ENCODE measurements at regions not wholly inside any gene's neighbourhood (a gene's known extent, or its start where the extent isn't known, plus 50 kb on each side); places are given as distances from the start of the nearest gene placed in this dataset.

DNA sequence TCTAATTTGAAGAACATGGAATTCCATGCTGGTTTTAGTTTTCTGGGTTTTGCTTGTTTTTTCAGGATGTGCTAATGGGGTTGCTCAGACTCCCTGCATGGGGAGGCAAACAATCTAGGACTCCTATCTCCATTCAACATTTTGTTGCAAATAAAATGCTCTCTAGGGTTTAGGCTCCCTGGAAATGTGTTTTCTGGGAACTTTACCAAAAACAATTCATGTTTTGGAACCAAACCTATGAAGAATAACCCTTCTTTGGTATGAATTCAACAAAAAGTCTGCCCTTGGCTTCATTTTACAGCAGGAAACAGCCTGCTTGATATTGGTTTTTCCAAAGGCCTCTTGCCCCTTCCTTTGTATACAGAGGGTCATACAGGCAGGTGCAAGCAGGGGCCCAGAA lies 217.7 kb downstream of the FOXA2 start:
- no peaks in the 10 kb centered on the region for H3K36me3 ChIP-seq
- TF ChIP-seq EP300 (IDR thresholded peaks at IDR 0.05) (no peak), POLR2A (IDR thresholded peaks at IDR 0.05) (no peak), POLR2AphosphoS5 (IDR thresholded peaks at IDR 0.05) (no peak)
- TF ChIP-seq, protein P1, sequence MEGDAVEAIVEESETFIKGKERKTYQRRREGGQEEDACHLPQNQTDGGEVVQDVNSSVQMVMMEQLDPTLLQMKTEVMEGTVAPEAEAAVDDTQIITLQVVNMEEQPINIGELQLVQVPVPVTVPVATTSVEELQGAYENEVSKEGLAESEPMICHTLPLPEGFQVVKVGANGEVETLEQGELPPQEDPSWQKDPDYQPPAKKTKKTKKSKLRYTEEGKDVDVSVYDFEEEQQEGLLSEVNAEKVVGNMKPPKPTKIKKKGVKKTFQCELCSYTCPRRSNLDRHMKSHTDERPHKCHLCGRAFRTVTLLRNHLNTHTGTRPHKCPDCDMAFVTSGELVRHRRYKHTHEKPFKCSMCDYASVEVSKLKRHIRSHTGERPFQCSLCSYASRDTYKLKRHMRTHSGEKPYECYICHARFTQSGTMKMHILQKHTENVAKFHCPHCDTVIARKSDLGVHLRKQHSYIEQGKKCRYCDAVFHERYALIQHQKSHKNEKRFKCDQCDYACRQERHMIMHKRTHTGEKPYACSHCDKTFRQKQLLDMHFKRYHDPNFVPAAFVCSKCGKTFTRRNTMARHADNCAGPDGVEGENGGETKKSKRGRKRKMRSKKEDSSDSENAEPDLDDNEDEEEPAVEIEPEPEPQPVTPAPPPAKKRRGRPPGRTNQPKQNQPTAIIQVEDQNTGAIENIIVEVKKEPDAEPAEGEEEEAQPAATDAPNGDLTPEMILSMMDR (IDR thresholded peaks at IDR 0.05): no peak
- peaks cover 0 to under 1% (median 0%) of the 10 kb centered on the region in 4 donors for H3K4me1 ChIP-seq
- H3K27me3 ChIP-seq: no peaks in the 10 kb centered on the region
- DNase-seq: no peak
- H3K27ac ChIP-seq: no peak overlapping the region
- ATAC-seq (ENCODE audit: low FRiP score in 2 of 2): no peak
- no peak overlapping the region for H3K4me3 ChIP-seq
- H3K9me3 ChIP-seq: no peaks in the 10 kb centered on the region

DNA sequence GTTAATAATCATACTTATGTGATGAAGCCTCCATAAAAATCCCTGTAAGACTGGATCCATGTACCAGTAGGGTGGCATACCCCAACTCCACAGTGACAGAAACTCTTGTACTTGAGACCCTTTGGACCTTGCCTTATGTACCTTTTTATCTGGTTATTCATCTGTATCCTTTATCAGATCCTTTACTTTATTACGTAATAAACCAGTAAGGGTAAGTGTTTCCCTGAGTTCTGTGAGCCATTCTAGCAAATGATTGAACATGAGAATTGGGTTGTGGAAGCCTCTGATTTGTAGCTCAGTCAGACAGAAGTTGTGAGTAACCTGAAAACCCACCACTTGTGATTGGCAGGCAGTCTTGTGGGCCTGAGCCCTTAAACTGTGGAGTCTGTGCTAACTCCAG lies 229.7 kb downstream of the FOXA2 start:
- Histone ChIP-seq H3K27ac (no peak overlapping the region), H3K9me3 (no peaks in the 10 kb centered on the region), H3K4me1 (no peaks in the 10 kb centered on the region), H3K4me3 (no peak overlapping the region), H3K36me3 (no peaks in the 10 kb centered on the region), H3K27me3 (no peaks in the 10 kb centered on the region)
- no peak for TF ChIP-seq POLR2A (IDR thresholded peaks at IDR 0.05)
- DNase-seq (no peak), ATAC-seq (ENCODE audit: low FRiP score in 2 of 2) (no peak)
- 95 to 96% methylated on average over 1 of the region's 1 CpG for WGBS, 2 donors

DNA sequence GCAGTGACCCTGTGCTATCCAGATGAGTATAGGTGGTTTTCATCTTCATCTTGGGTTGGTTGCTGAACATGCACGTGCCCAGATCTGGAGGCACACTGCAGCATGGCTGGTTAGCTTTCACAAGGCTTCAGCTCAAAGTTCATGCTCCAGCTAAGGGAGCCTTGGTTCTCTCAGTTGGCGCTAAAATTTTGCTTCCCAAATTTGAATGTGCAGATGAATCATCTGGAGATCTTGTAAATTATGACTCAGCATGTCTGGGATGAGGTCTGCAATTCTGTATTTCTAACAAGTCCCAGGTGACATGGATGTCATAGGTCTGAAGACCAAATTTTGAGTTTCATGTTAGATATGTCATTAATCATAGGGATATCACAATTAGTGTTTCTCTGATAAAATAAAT lies 230.8 kb downstream of the FOXA2 start:
- no peaks in the 10 kb centered on the region for H3K27me3 ChIP-seq
- DNase-seq: no peak
- H3K9me3 ChIP-seq: no peaks in the 10 kb centered on the region
- TF ChIP-seq, protein P1 (IDR thresholded peaks at IDR 0.05): no peak
- no peak overlapping the region for H3K27ac ChIP-seq
- H3K36me3 ChIP-seq: no peaks in the 10 kb centered on the region
- H3K4me3 ChIP-seq: no peak overlapping the region
- 88 to 93% methylated on average over 2 of the region's 2 CpGs for WGBS, 2 donors
- H3K4me1 ChIP-seq: no peaks in the 10 kb centered on the region
- ATAC-seq (ENCODE audit: low FRiP score in 2 of 2): no peak

DNA sequence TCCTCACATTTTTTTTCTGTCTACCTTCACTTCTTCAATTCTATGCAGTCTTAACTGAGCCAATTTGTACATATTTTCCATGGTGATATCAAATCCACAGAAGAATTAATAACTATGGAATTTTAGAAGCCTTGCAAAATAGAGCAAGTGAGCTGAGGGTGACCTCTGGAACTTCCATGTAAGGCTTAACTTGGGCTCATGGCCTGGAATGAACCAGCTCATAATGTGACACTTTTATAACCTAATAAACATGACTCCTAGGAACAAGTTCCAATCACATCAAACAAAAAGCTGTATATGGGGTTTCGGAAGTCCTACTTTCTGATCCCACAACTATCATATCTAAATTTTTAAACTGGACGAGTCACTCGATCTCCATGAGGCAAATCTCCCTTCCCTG lies 232.4 kb downstream of the FOXA2 start:
- no peak for TF ChIP-seq POLR2AphosphoS5 (IDR thresholded peaks at IDR 0.05)
- TF ChIP-seq, protein P1 (IDR thresholded peaks at IDR 0.05): no peak
- no peak for TF ChIP-seq EP300 (IDR thresholded peaks at IDR 0.05)
- no peak for TF ChIP-seq POLR2A (IDR thresholded peaks at IDR 0.05)
- no peak for ATAC-seq (ENCODE audit: low FRiP score in 2 of 2)
- Histone ChIP-seq H3K9me3 (no peaks in the 10 kb centered on the region), H3K4me1 (no peaks in the 10 kb centered on the region), H3K27ac (no peak overlapping the region), H3K36me3 (no peaks in the 10 kb centered on the region), H3K4me3 (no peak overlapping the region), H3K27me3 (no peaks in the 10 kb centered on the region)
- no peak for DNase-seq
- WGBS, 2 donors: 90 to 98% methylated on average over 3 of the region's 3 CpGs

DNA sequence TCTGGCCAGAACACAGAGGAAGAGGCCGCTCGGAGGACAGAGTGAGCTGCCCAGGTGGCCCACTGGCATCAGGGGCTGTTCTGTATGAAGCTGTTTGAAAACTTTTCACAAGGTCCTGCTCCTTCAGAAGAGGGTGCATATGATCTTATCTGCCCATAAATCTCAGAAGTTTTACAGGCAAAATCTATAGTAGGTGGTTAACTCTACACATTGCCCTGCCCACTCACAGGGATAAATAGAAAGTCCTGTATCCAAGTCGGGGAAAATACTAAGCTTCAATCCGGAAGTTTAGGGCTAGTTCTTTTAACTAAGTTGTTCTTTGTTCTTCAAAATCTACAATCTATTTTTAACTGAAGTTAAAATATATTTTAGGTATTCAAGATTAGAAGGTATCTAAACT lies 233.7 kb downstream of the FOXA2 start:
- TF ChIP-seq POLR2AphosphoS5 (IDR thresholded peaks at IDR 0.05) (no peak), EP300 (IDR thresholded peaks at IDR 0.05) (no peak), POLR2A (IDR thresholded peaks at IDR 0.05) (no peak)
- TF ChIP-seq, protein P1 (IDR thresholded peaks at IDR 0.05): no peak
- H3K4me3 ChIP-seq: no peak overlapping the region
- DNase-seq (no peak), ATAC-seq (ENCODE audit: low FRiP score in 2 of 2) (no peak)
- no peak overlapping the region for H3K27ac ChIP-seq
- no peaks in the 10 kb centered on the region for H3K9me3 ChIP-seq
- 83 to 88% methylated on average over 4 of the region's 4 CpGs for WGBS, 2 donors
- no peaks in the 10 kb centered on the region for H3K36me3 ChIP-seq
- H3K27me3 ChIP-seq: no peaks in the 10 kb centered on the region
- no peaks in the 10 kb centered on the region for H3K4me1 ChIP-seq

Data from upper lobe of left lung (tissue), 6 donors.